ENCODE measurements at regions not wholly inside any gene's neighbourhood (a gene's known extent, or its start where the extent isn't known, plus 50 kb on each side); places are given as distances from the start of the nearest gene placed in this dataset.

DNA sequence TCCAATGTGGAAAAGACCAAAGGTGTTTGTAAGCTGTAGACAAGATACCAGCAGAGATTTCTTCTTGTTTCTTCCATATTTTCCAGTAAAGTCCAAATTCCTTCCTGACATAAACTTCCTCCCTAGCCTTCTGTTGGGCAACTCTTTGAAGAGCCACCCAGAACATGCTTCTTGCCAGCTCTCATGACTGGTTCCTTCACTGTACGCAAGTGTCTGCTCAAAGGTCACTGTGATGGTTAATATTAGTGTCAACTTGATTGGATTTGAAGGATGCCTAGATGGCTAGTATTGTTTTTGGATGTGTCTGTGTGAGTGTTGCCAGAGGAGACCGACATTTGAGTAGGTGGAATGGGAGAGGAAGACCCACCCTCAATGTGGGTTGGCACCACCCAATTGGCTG, 416.6 kb upstream of the RUNX1 start:
- TF ChIP-seq, protein P1, sequence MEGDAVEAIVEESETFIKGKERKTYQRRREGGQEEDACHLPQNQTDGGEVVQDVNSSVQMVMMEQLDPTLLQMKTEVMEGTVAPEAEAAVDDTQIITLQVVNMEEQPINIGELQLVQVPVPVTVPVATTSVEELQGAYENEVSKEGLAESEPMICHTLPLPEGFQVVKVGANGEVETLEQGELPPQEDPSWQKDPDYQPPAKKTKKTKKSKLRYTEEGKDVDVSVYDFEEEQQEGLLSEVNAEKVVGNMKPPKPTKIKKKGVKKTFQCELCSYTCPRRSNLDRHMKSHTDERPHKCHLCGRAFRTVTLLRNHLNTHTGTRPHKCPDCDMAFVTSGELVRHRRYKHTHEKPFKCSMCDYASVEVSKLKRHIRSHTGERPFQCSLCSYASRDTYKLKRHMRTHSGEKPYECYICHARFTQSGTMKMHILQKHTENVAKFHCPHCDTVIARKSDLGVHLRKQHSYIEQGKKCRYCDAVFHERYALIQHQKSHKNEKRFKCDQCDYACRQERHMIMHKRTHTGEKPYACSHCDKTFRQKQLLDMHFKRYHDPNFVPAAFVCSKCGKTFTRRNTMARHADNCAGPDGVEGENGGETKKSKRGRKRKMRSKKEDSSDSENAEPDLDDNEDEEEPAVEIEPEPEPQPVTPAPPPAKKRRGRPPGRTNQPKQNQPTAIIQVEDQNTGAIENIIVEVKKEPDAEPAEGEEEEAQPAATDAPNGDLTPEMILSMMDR (IDR thresholded peaks at IDR 0.05): no peak
- no peak for TF ChIP-seq TCF7L2 (IDR thresholded peaks at IDR 0.05; ENCODE audit: low read depth, low read length)
